ENCODE measurements at regions not wholly inside any gene's neighbourhood (a gene's known extent, or its start where the extent isn't known, plus 50 kb on each side); places are given as distances from the start of the nearest gene placed in this dataset.

- TF ChIP-seq CTCF (IDR thresholded peaks at IDR 0.05; ENCODE audit: low read length) (no peak), EZH2 (IDR thresholded peaks at IDR 0.05; ENCODE audit: borderline replicate concordance, low read length) (no peak)
These were observed 584.1 kb upstream of the NUDT12 start for GRCh38 chr5:104146652-104147051.
